A549 (cell line): ENCODE measurements at regions not wholly inside any gene's neighbourhood (a gene's known extent, or its start where the extent isn't known, plus 50 kb on each side); places are given as distances from the start of the nearest gene placed in this dataset.

Experiments
- ATAC-seq, 2 experiments: fragments of 200-7000 bp in 1 of 2; fragments of >200 bp in 1 of 2; cut with Nextera tagmentation in 1 of 2; cut with Tn5 transposase in 1 of 2; 3 replicates each; pipeline versions ENCODE4 v1.8.0 to v1.9.1; 2018 to 2020; ENCODE audit warnings: mild to moderate bottlenecking in 1 of 2, moderate library complexity in 1 of 2
- CTCF ChIA-PET: fragments of 300-600 bp; sonication (Branson Sonifier 250); formaldehyde crosslinking; extraction: SDS; loops from one replicate; lab custom pipeline; 2021; ENCODE audit warnings: antibody characterized with exemption, inconsistent platforms; lab: Yijun Ruan, JAX
- POLR2A ChIA-PET: fragments of 350-600 bp; formaldehyde crosslinking; extraction: SDS; loops from one replicate; lab custom pipeline; 2021; ENCODE audit warnings: antibody characterized with exemption, inconsistent platforms; lab: Yijun Ruan, JAX
- DNase-seq, 2 experiments: peaks; one replicate each; pipeline versions ENCODE4 v3.0.0 to v3.0.0-alpha.2; 2011 to 2016; ENCODE audit warnings: low read depth in 1 of 2, low spot score in 1 of 2
- FAIRE-seq: peaks from 2 replicates; lab custom pipeline; 2011; peaks lifted over from hg19 to GRCh38; lab: Jason Lieb, UNC
- H3K27ac ChIP-seq, 2 experiments: fragments of >200 bp; sonication (Bioruptor Twin); formaldehyde crosslinking; 3 replicates each; pipeline ENCODE4 v1.5.1; 2016 to 2017
- H3K4me1 ChIP-seq: fragments of >200 bp; sonication (Bioruptor Twin); formaldehyde crosslinking; 3 replicates; pipeline ENCODE4 v1.6.1; 2016
- H3K4me2 ChIP-seq: fragments of >200 bp; sonication (Bioruptor Twin); formaldehyde crosslinking; 3 replicates; pipeline ENCODE4 v1.6.1; 2016
- H3K4me3 ChIP-seq: fragments of >200 bp; sonication (Bioruptor Twin); formaldehyde crosslinking; 3 replicates; pipeline ENCODE4 v1.5.1; 2016
- H3K9me3 ChIP-seq: fragments of >200 bp; sonication (Bioruptor Twin); formaldehyde crosslinking; 3 replicates; pipeline ENCODE4 v1.6.1; 2016
- CBX2 ChIP-seq: fragments of 200-600 bp; sonication (generic); IDR thresholded peaks from 2 replicates; pipeline ENCODE4 v1.6.1; 2016; ENCODE audit warnings: low read depth, mild to moderate bottlenecking, borderline replicate concordance
- CBX8 ChIP-seq: fragments of 200-600 bp; sonication (generic); IDR thresholded peaks from 2 replicates; pipeline ENCODE4 v1.6.1; 2016
- CEBPB ChIP-seq, 2 experiments: fragments of >200 bp in 1 of 2; sonication (Bioruptor Twin) in 1 of 2; formaldehyde crosslinking in 1 of 2; IDR thresholded peaks; 2 replicates each; pipeline ENCODE4 v1.6.1; 2012 to 2016
- CHD4 ChIP-seq: fragments of 200-600 bp; sonication (generic); IDR thresholded peaks from 2 replicates; pipeline ENCODE4 v1.6.1; 2016; ENCODE audit warnings: antibody characterized with exemption, mild to moderate bottlenecking, borderline replicate concordance
- CTCF ChIP-seq: fragments of >200 bp; sonication (Bioruptor Twin); formaldehyde crosslinking; IDR thresholded peaks from 3 replicates; pipeline ENCODE4 v1.5.1; 2016
- EHMT2 ChIP-seq: fragments of 200-600 bp; sonication (generic); IDR thresholded peaks from 2 replicates; pipeline ENCODE4 v1.6.1; 2016; ENCODE audit warnings: antibody characterized with exemption, low read depth, mild to moderate bottlenecking, moderate library complexity
- ELK1 ChIP-seq: fragments of 150-350 bp; IDR thresholded peaks from 2 replicates; pipeline ENCODE4 v1.6.1; 2014; ENCODE audit warnings: low read depth, mild to moderate bottlenecking, low read length
- FOSB ChIP-seq: fragments of 250-450 bp; sonication (Bioruptor Pico); IDR thresholded peaks from 2 replicates; pipeline ENCODE4 v1.5.0; 2020; ENCODE audit warnings: mild to moderate bottlenecking, moderate library complexity
- HES2 ChIP-seq: fragments of >200 bp; sonication (Bioruptor Twin); formaldehyde crosslinking; IDR thresholded peaks from 2 replicates; pipeline ENCODE4 v1.6.1; 2016
- HEYL ChIP-seq: fragments of 250-450 bp; sonication (Bioruptor Pico); IDR thresholded peaks from 2 replicates; pipeline ENCODE4 v1.8.0; 2021; ENCODE audit warnings: mild to moderate bottlenecking, moderate library complexity
- HOXA7 ChIP-seq: fragments of 250-450 bp; sonication (Bioruptor Pico); IDR thresholded peaks from 2 replicates; pipeline ENCODE4 v1.5.0; 2020; ENCODE audit warnings: mild to moderate bottlenecking, moderate library complexity
- HOXB13 ChIP-seq: fragments of 250-450 bp; sonication (Bioruptor Pico); IDR thresholded peaks from 2 replicates; pipeline ENCODE4 v1.5.0; 2020; ENCODE audit warnings: low read depth, mild to moderate bottlenecking, moderate library complexity
- HOXB5 ChIP-seq: fragments of 250-450 bp; sonication (Bioruptor Pico); IDR thresholded peaks from 2 replicates; pipeline ENCODE4 v1.5.0; 2020; ENCODE audit warnings: mild to moderate bottlenecking, moderate library complexity
- JUNB ChIP-seq: fragments of >200 bp; sonication (Bioruptor Twin); formaldehyde crosslinking; IDR thresholded peaks from 2 replicates; pipeline ENCODE4 v1.6.1; 2016
- KDM1A ChIP-seq: fragments of 200-600 bp; sonication (generic); IDR thresholded peaks from 2 replicates; pipeline ENCODE4 v1.6.1; 2016; ENCODE audit warnings: low read depth, mild to moderate bottlenecking
- KDM5A ChIP-seq: fragments of 200-600 bp; sonication (generic); IDR thresholded peaks from 2 replicates; pipeline ENCODE4 v1.6.1; 2016; ENCODE audit warnings: antibody characterized with exemption, mild to moderate bottlenecking
- MAFK ChIP-seq: fragments of 450-650 bp; IDR thresholded peaks from 2 replicates; pipeline ENCODE4 v1.6.1; 2014; ENCODE audit not compliant: partially characterized antibody
- MAX ChIP-seq: IDR thresholded peaks from 2 replicates; pipeline ENCODE4 v1.6.1; 2012
- MAZ ChIP-seq: fragments of 150-350 bp; IDR thresholded peaks from 2 replicates; pipeline ENCODE4 v1.6.1; 2014; ENCODE audit warnings: antibody characterized with exemption, low read depth, low read length, borderline replicate concordance
- NFE2L2 ChIP-seq: fragments of 150-350 bp; conservative IDR thresholded peaks from 2 replicates; pipeline ENCODE4 v1.6.1; 2014; ENCODE audit warnings: low read length
- NPAS2 ChIP-seq: fragments of 250-450 bp; sonication (Bioruptor Pico); IDR thresholded peaks from 2 replicates; pipeline ENCODE4 v1.8.0; 2022; ENCODE audit warnings: mild to moderate bottlenecking, moderate library complexity, borderline replicate concordance
- POLR2AphosphoS2 ChIP-seq: conservative IDR thresholded peaks from 2 replicates; pipeline ENCODE4 v1.6.1; 2012; ENCODE audit warnings: low read length, improper control_type of control experiment, inconsistent platforms
- RFX5 ChIP-seq: fragments of 450-650 bp; IDR thresholded peaks from 2 replicates; pipeline ENCODE4 v1.7.1; 2014; ENCODE audit warnings: antibody characterized with exemption, mild to moderate bottlenecking, moderate library complexity
- RNF2 ChIP-seq: fragments of 200-600 bp; sonication (generic); IDR thresholded peaks from 2 replicates; pipeline ENCODE4 v1.6.1; 2016; ENCODE audit warnings: low read depth, mild to moderate bottlenecking, antibody characterized with exemption, moderate library complexity, borderline replicate concordance
- TFCP2L1 ChIP-seq: fragments of 250-450 bp; sonication (Bioruptor Pico); IDR thresholded peaks from 2 replicates; pipeline ENCODE4 v1.5.0; 2021; ENCODE audit warnings: mild to moderate bottlenecking
- TP53 ChIP-seq: fragments of 250-450 bp; sonication (Bioruptor Pico); IDR thresholded peaks from 2 replicates; pipeline ENCODE4 v1.5.0; 2021; ENCODE audit warnings: mild to moderate bottlenecking, moderate library complexity
- ZC3H11A ChIP-seq: fragments of 450-650 bp; IDR thresholded peaks from 2 replicates; pipeline ENCODE4 v1.6.1; 2014; ENCODE audit warnings: antibody characterized with exemption, mild to moderate bottlenecking
- ZNF302 ChIP-seq: fragments of 250-450 bp; sonication (Bioruptor Pico); IDR thresholded peaks from 2 replicates; pipeline ENCODE4 v1.9.0; 2021; ENCODE audit warnings: inconsistent platforms, mild to moderate bottlenecking, moderate library complexity
- WGBS: methylation state at CpG from one replicate; pipeline ENCODE4 v1.1.6; 2017; ENCODE audit errors: missing lambda C conversion rate; 5-methylcytosine and 5-hydroxymethylcytosine counted together

GRCh38 chr2:16470936-16471490 is 194.6 kb downstream of the CYRIA start:
- ATAC-seq (no peak), DNase-seq (no peak)
- POLR2A ChIA-PET: no interaction called here

GRCh38 chr2:16466821-16467151 is 198.8 kb downstream of the CYRIA start:
- H3K27ac ChIP-seq: no peak overlapping the region
- ChIA-PET POLR2A (no interaction called here), CTCF (interaction anchor here (1.5 kb wide), 1 partner anchor 290 kb away, joined by 3 read pairs; no protein-coding TSS in a partner anchor)
- no peak for FAIRE-seq
- H3K4me1 ChIP-seq: no peaks in the 10 kb centered on the region
- no peak overlapping the region for H3K4me2 ChIP-seq
- H3K9me3 ChIP-seq: no peaks in the 10 kb centered on the region
- no peak for ATAC-seq
- DNase-seq: no peak
- TF ChIP-seq TP53: no peak
- no peak overlapping the region for H3K4me3 ChIP-seq
- WGBS: 2% methylated on average over 2 of the region's 2 CpGs

More at GRCh38 chr2:16470936-16471490, 194.6 kb downstream of the CYRIA start:
- no peak for TF ChIP-seq FOSB (CRISPR knock-in tag)
- no peak for TF ChIP-seq TFCP2L1 (CRISPR knock-in tag)
- TF ChIP-seq ZNF302 (CRISPR knock-in tag): no peak
- no peak for TF ChIP-seq NPAS2 (CRISPR knock-in tag)
- TF ChIP-seq HOXB5 (CRISPR knock-in tag): no peak
- no peak for TF ChIP-seq HOXA7 (CRISPR knock-in tag)
- TF ChIP-seq EHMT2: no peak
- no peak for TF ChIP-seq CHD4
- H3K4me1 ChIP-seq: no peaks in the 10 kb centered on the region
- WGBS: 6% methylated on average over 2 of the region's 2 CpGs
- FAIRE-seq: no peak
- H3K4me2 ChIP-seq: no peak overlapping the region
- H3K9me3 ChIP-seq: no peaks in the 10 kb centered on the region
- H3K27ac ChIP-seq: no peak overlapping the region
- CTCF ChIA-PET: no interaction called here
- H3K4me3 ChIP-seq: no peak overlapping the region

- Histone ChIP-seq H3K4me1 (no peaks in the 10 kb centered on the region), H3K4me3 (no peak overlapping the region), H3K9me3 (no peaks in the 10 kb centered on the region), H3K4me2 (no peak overlapping the region), H3K27ac (no peak overlapping the region)
- WGBS: 20% methylated on average over 5 of the region's 8 CpGs
- no peak for ATAC-seq
- POLR2A ChIA-PET: no interaction called here
- CTCF ChIA-PET: interaction anchor here (1.5 kb wide), 1 partner anchor 14 kb away, joined by 3 read pairs; no protein-coding TSS in a partner anchor
- no peak for DNase-seq
- no peak for FAIRE-seq
- TF ChIP-seq HEYL: no peak
- no peak for TF ChIP-seq NFE2L2
- TF ChIP-seq TP53: no peak
- no peak for TF ChIP-seq KDM1A
- TF ChIP-seq CEBPB (IDR thresholded peaks at IDR 0.05): no peak
- no peak for TF ChIP-seq TFCP2L1 (CRISPR knock-in tag)
- no peak for TF ChIP-seq HOXB13 (CRISPR knock-in tag)
Measured at GRCh38 chr2:16466133-16466820, 199.4 kb downstream of the CYRIA start.

- 49% methylated on average over 3 of the region's 3 CpGs for WGBS
- no peak overlapping the region for H3K4me2 ChIP-seq
- FAIRE-seq: no peak
- H3K27ac ChIP-seq: no peak overlapping the region
- ATAC-seq: no peak
- POLR2A ChIA-PET: no interaction called here
- CTCF ChIA-PET: interaction anchor here (1.5 kb wide), 1 partner anchor 13 kb away, joined by 3 read pairs; no protein-coding TSS in a partner anchor
- no peaks in the 10 kb centered on the region for H3K9me3 ChIP-seq
- H3K4me1 ChIP-seq: no peaks in the 10 kb centered on the region
- no peak overlapping the region for H3K4me3 ChIP-seq
- no peak for DNase-seq
- TF ChIP-seq KDM5A (no peak), JUNB (no peak), RFX5 (no peak), POLR2AphosphoS2 (no peak), MAZ (no peak), KDM1A (no peak), ZC3H11A (no peak), CBX2 (no peak), EHMT2 (no peak), MAFK (no peak), CTCF (no peak), CBX8 (no peak), HOXA7 (CRISPR knock-in tag) (no peak), CEBPB (IDR thresholded peaks at IDR 0.05) (no peak), HES2 (no peak), RNF2 (no peak), MAX (no peak), ELK1 (no peak), ZNF302 (CRISPR knock-in tag) (no peak)
Measured at GRCh38 chr2:16464641-16465040, 201.0 kb downstream of the CYRIA start.
